GM21723 (cell line): ENCODE measurements at regions not wholly inside any gene's neighbourhood (a gene's known extent, or its start where the extent isn't known, plus 50 kb on each side); places are given as distances from the start of the nearest gene placed in this dataset.
"Not testable (repeated sequence)": the region's sequence is repeated elsewhere in the genome, so short reads cannot be mapped to it uniquely, and the experiment has no call there.

ENCODE experiments used
- ATAC-seq: cut with Tn5 transposase; IDR thresholded peaks from one replicate; pipeline ENCODE4 v1.9.1; 2021; ENCODE audit warnings: mild to moderate bottlenecking, moderate library complexity; ENCODE audit not compliant: unreplicated experiment

GRCh38 chr3:95813244-95813643 is 1001.1 kb upstream of the EPHA6 start:
- ATAC-seq, result no peak

- ATAC-seq, result no peak
These were observed 998.6 kb upstream of the EPHA6 start for GRCh38 chr3:95815828-95816227.

GRCh38 chr3:95826419-95826818 is 988.0 kb upstream of the EPHA6 start:
- no peak for ATAC-seq

- ATAC-seq, result no peak
These were observed 982.2 kb upstream of the EPHA6 start for GRCh38 chr3:95832146-95832545.

GRCh38 chr3:95860628-95861027 is 953.8 kb upstream of the EPHA6 start:
- not testable (repeated sequence) for ATAC-seq

GRCh38 chr3:95883801-95884200 is 930.6 kb upstream of the EPHA6 start:
- no peak for ATAC-seq

GRCh38 chr3:95886616-95887015 is 927.8 kb upstream of the EPHA6 start:
- no peak for ATAC-seq

GRCh38 chr3:95887114-95887513 is 927.3 kb upstream of the EPHA6 start:
- ATAC-seq, result no peak

GRCh38 chr3:95894820-95895219 is 919.6 kb upstream of the EPHA6 start:
- ATAC-seq, result no peak

GRCh38 chr3:95899494-95899893 is 914.9 kb upstream of the EPHA6 start:
- no peak for ATAC-seq

- ATAC-seq, result no peak
These were observed 914.5 kb upstream of the EPHA6 start for GRCh38 chr3:95899911-95900310.

GRCh38 chr3:95901948-95902347 is 912.4 kb upstream of the EPHA6 start:
- no peak for ATAC-seq

- no peak for ATAC-seq
These were observed 909.2 kb upstream of the EPHA6 start for GRCh38 chr3:95905182-95905581.

- ATAC-seq, result no peak
These were observed 902.6 kb upstream of the EPHA6 start for GRCh38 chr3:95911767-95912166.

GRCh38 chr3:95923496-95924210 is 890.7 kb upstream of the EPHA6 start:
- no peak for ATAC-seq

- ATAC-seq, result no peak
These were observed 887.4 kb upstream of the EPHA6 start for GRCh38 chr3:95926904-95927501.

- no peak for ATAC-seq
These were observed 880.2 kb upstream of the EPHA6 start for GRCh38 chr3:95934181-95934580.

GRCh38 chr3:95939235-95939809 is 875.1 kb upstream of the EPHA6 start:
- ATAC-seq, result no peak

- ATAC-seq, result no peak
These were observed 848.6 kb upstream of the EPHA6 start for GRCh38 chr3:95965704-95966336.

GRCh38 chr3:95971573-95971972 is 842.8 kb upstream of the EPHA6 start:
- no peak for ATAC-seq

- ATAC-seq, result no peak
These were observed 820.1 kb upstream of the EPHA6 start for GRCh38 chr3:95994338-95994737.

- ATAC-seq, result no peak
These were observed 813.4 kb upstream of the EPHA6 start for GRCh38 chr3:96000966-96001365.
